Testis (tissue), 2 donors: ENCODE measurements at regions not wholly inside any gene's neighbourhood (a gene's known extent, or its start where the extent isn't known, plus 50 kb on each side); places are given as distances from the start of the nearest gene placed in this dataset.

Experiments used
- CTCF ChIP-seq, 3 experiments: fragments of 450-650 bp in 2 of 3; fragments of 200-600 bp in 1 of 3; sonication (generic) in 1 of 3; IDR thresholded peaks; one replicate each; pipeline ENCODE4 v1.5.1; 2016 to 2019; ENCODE audit warnings: antibody characterized with exemption in 3 of 3, mild to moderate bottlenecking in 2 of 3, moderate library complexity in 1 of 3
- POLR2A ChIP-seq: fragments of 450-650 bp; IDR thresholded peaks from one replicate; pipeline ENCODE4 v1.6.1; 2017; ENCODE audit warnings: antibody characterized with exemption, mild to moderate bottlenecking, moderate library complexity

DNA sequence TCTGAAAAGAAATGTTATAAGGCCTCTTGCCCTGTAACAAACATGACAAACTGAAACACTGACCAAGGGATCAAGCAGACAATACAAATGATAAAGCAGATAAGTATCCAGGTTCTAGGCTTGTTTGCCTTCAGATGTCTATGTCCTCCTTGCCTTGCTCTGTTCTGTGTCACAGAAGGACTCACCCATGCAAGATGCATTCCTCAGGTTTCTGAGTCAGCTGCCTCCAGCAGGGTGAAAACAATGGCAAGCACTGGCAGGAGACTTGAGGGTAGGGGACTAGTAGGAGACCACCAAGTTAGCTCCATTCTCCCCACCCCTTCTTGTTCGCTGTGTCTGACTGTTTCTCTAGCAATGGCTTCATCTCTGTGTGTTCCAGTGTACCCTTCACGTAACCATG, 76.6 kb upstream of the CXXC4 start:
- no peak for TF ChIP-seq CTCF (IDR thresholded peaks at IDR 0.05)
- TF ChIP-seq POLR2A = no peak
